Esophagus squamous epithelium (tissue), 4 donors: ENCODE measurements at regions not wholly inside any gene's neighbourhood (a gene's known extent, or its start where the extent isn't known, plus 50 kb on each side); places are given as distances from the start of the nearest gene placed in this dataset.

Experiments used
- CTCF ChIP-seq, 6 experiments: fragments of 450-650 bp in 4 of 6; fragments of 200-600 bp in 2 of 6; sonication (generic) in 2 of 6; IDR thresholded peaks; one replicate each; pipeline ENCODE4 v1.5.1; 2016 to 2019; ENCODE audit warnings: antibody characterized with exemption in 6 of 6, mild to moderate bottlenecking in 4 of 6, moderate library complexity in 4 of 6
- POLR2A ChIP-seq, 4 donors: fragments of 450-650 bp; IDR thresholded peaks; one replicate each; pipeline ENCODE4 v1.6.1; 2017; ENCODE audit warnings: antibody characterized with exemption in 4 of 4, mild to moderate bottlenecking in 4 of 4, moderate library complexity in 3 of 4

- TF ChIP-seq CTCF (IDR thresholded peaks at IDR 0.05) = no peak
- TF ChIP-seq POLR2A (IDR thresholded peaks at IDR 0.05) = no peak
These were observed 484.0 kb downstream of the METTL15 start for GRCh38 chr11:28592141-28592540.
